Lower leg skin (tissue), 3 donors: ENCODE measurements at regions not wholly inside any gene's neighbourhood (a gene's known extent, or its start where the extent isn't known, plus 50 kb on each side); places are given as distances from the start of the nearest gene placed in this dataset.

ENCODE experiments used
- CTCF ChIP-seq, 3 donors: fragments of 450-650 bp; IDR thresholded peaks; one replicate each; pipeline ENCODE4 v1.5.1; 2016; ENCODE audit warnings: antibody characterized with exemption in 3 of 3, mild to moderate bottlenecking in 3 of 3, moderate library complexity in 2 of 3
- POLR2A ChIP-seq, 2 donors: fragments of 450-650 bp; IDR thresholded peaks; one replicate each; pipeline ENCODE4 v1.6.1; 2016 to 2017; ENCODE audit warnings: antibody characterized with exemption in 2 of 2, mild to moderate bottlenecking in 1 of 2, moderate library complexity in 1 of 2

- TF ChIP-seq POLR2A (IDR thresholded peaks at IDR 0.05) (no peak), CTCF (IDR thresholded peaks at IDR 0.05) (no peak)
Measured at GRCh38 chr2:146615778-146616177, 1229.1 kb upstream of the ACVR2A start.
